ENCODE measurements at regions not wholly inside any gene's neighbourhood (a gene's known extent, or its start where the extent isn't known, plus 50 kb on each side); places are given as distances from the start of the nearest gene placed in this dataset.

GRCh38 chr10:52918714-52919305, 146.2 kb upstream of the MBL2 start:
- no peak for DNase-seq (ENCODE audit: extremely low read depth, low read depth)

- DNase-seq (ENCODE audit: extremely low read depth, low read depth): no peak
Measured at GRCh38 chr10:52915391-52915790, 142.8 kb upstream of the MBL2 start.

GRCh38 chr10:52911163-52911562, 138.6 kb upstream of the MBL2 start:
- no peak for DNase-seq (ENCODE audit: extremely low read depth, low read depth)

DNA sequence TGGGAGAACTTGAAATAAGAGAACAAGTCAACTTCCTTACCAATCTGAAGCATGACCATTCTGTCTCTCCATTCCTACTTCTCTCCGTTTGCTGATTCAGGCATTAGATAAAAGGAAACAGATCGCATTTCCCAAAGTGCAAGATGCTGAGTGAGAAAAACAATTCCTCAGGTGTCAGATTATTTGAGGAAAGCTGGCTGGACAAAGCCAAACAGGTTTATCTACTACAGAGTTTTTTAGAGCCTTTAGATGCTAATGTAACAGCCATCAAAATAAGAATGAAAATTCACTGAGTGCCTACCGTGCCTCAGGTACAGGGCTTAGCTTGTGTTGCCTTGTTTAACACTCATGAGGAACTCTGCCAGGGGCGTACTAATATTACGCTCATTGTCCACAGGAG, 135.9 kb upstream of the MBL2 start:
- no peak for DNase-seq (ENCODE audit: extremely low read depth, low read depth)

DNA sequence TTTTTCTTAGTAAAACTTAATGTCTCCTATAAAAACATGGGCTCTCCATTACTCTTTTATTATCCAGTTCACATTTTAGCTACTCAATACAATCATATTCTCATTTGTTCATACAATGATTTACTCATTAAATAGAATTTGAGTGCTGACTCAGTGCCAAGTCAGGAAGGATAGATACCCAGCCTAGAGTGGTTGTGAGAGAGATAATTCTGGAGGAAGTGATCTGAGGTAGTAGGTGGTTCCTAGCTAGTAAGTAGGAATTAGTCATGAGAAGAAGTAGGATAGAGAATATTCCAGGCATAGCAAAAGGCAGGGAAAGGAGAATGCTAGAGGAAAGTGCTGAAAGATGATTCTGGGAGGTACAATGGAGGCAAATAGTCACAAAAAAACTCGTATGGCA, 133.5 kb upstream of the MBL2 start:
- DNase-seq (ENCODE audit: extremely low read depth, low read depth): no peak

- DNase-seq (ENCODE audit: extremely low read depth, low read depth): no peak
Measured at GRCh38 chr10:52903397-52903938, 130.9 kb upstream of the MBL2 start.

GRCh38 chr10:52900593-52900992, 128.0 kb upstream of the MBL2 start:
- no peak for DNase-seq (ENCODE audit: extremely low read depth, low read depth)

DNA sequence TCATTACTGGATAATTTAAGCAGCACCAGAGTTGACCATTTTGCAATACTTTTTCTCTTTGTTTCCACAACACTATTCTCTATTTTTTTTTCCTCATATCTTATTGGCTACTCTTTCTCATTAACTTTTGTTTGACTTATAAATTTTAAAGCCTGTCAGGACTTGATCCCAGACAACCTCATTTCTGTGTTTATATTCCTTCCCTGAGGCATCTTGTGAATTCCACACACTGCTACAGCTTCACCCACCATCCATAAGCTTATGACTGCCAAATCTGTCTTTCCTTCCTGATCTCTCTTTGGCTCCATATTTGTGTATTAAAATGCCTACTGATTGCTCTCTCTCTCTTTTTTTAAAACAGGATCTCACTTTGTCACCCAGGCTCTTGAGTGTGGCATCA, 124.6 kb upstream of the MBL2 start:
- DNase-seq (ENCODE audit: extremely low read depth, low read depth): no peak

GRCh38 chr10:52895059-52895458, 122.5 kb upstream of the MBL2 start:
- no peak for DNase-seq (ENCODE audit: extremely low read depth, low read depth)

DNA sequence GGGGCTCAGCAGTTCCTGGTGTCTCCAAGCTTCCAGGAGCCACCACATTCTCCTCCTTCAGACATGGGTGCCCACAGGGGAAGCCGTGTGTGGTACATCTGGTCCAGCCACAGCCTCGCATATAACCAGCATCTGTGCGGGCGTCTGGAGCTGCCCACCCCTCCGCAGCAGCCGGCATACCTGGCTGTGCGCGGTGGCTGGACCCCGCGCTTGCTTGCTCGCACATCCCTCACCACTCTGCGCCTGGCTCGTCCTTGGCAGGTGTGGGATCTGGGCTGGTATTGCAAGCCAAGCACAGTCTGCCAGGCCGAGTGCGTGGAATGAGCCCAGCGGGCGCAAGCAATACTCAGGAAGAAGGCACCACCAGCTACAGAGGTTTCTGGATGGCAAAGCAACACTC, 117.7 kb upstream of the MBL2 start:
- DNase-seq (ENCODE audit: extremely low read depth, low read depth): no peak

- no peak for DNase-seq (ENCODE audit: extremely low read depth, low read depth)
Measured at GRCh38 chr10:52889611-52890010, 117.0 kb upstream of the MBL2 start.

- DNase-seq (ENCODE audit: extremely low read depth, low read depth): peak; percentile 69
Measured at GRCh38 chr10:52883996-52884871, 111.7 kb upstream of the MBL2 start.

DNA sequence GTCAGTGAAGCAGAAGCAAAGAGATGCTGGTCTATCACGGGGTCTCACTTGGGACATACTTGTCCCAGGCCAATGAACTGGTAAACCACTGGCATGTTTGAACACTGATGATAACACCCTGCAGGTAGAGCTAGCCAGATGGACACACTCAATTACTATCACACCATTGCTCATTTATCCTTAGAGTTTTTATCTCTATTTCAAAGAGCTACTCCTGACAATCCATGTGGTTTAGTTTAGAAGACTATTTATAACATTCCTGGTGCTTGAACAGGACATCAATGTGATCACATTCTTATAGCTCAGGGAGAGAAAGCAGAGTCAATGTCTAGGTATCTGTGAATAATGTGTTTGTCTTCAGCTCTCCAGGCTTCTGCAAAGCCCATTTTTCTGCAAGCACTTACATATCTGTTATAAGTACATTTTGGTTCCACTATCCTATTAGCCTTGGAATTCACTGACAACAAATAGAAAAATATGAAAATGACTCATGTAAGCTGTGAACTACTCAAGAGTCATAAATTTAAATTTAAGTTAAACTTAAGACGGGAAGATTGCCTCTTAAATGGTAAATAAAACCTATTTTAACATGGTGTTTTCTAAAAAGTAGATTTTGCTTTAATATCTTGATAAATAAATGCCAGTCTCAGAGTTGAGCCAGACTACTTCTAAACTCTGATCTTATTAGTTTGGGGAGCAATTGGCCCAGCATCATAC, 106.7 kb upstream of the MBL2 start:
- DNase-seq (ENCODE audit: extremely low read depth, low read depth): no peak

DNA sequence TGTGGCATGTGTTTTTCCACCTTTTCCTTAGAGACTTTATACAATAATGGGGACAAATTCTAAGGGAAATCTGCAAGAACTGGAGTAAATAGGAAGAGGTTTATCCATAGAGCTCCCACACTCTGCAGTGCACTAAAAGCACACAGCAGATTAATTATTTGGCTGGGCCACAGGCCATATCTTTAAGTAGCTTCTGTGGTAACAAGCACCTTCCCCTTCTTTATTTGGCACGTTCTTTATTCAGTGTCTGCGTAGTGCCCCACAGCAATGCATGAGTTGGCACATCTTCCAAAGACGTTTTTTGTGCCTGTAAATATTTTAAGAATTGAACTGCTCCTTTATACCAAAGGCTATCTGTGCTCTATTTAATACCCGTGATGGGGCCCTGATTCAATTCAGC, 104.9 kb upstream of the MBL2 start:
- no peak for DNase-seq (ENCODE audit: extremely low read depth, low read depth)

- no peak for DNase-seq (ENCODE audit: extremely low read depth, low read depth)
Measured at GRCh38 chr10:52875336-52875735, 102.8 kb upstream of the MBL2 start.

DNA sequence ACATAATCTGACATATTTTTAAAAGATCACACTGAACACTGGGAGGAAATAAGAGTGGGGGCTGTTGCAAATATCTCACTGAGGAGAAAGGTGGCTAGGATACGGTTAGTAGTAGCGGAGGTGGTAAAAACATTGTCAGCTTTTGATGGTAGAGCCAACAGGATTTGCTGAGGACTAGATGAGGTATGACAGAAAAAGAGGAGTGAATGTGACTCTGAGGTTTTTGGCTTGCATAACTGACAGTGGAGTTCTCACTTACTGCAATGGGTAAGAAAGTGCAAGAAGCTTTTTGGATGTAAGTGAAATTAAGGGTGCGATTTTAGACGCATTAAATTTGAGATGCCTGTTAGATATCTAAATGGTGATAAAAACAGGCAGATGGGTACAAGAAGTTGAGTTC, 102.0 kb upstream of the MBL2 start:
- DNase-seq (ENCODE audit: extremely low read depth, low read depth): no peak

- DNase-seq (ENCODE audit: extremely low read depth, low read depth): no peak
Measured at GRCh38 chr10:52871191-52871843, 98.7 kb upstream of the MBL2 start.

DNA sequence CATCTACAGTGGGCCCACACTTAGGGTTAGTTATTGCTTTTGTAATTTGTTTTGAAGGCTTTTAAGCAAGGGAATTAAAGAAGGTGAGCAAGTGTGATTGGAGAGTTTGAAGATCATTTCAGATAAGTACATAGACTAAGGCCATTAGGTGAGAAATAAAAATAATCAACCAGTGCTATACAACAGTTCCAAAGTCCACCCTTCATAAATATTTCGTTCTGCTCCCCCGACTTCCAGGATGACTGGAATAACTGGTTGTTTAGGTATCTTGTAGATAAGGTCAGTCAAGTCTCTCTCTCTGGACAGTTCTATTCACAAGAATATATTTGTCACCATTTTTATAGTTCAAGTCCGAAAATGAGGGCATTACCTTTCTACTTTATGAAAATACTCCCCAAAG, 98.0 kb upstream of the MBL2 start:
- no peak for DNase-seq (ENCODE audit: extremely low read depth, low read depth)

GRCh38 chr10:52869864-52870263, 97.3 kb upstream of the MBL2 start:
- DNase-seq (ENCODE audit: extremely low read depth, low read depth): no peak

GRCh38 chr10:52865213-52865612, 92.6 kb upstream of the MBL2 start:
- no peak for DNase-seq (ENCODE audit: extremely low read depth, low read depth)
